ENCODE measurements at regions not wholly inside any gene's neighbourhood (a gene's known extent, or its start where the extent isn't known, plus 50 kb on each side); places are given as distances from the start of the nearest gene placed in this dataset.

- Mint-ChIP-seq H3K4me1 (no peaks in the 10 kb centered on the region), H3K27me3 (peaks cover 35% of the 10 kb centered on the region), H3K27ac (no peak overlapping the region), H3K9me3 (ENCODE audit: insufficient read depth) (no peaks in the 10 kb centered on the region), H3K4me3 (no peak overlapping the region)
- no peaks in the 10 kb centered on the region for H3K4me1 ChIP-seq (ENCODE audit: control insufficient read depth in 2 of 2, insufficient read depth in 2 of 2, low read length in 2 of 2)
- no peak overlapping the region for H3K9ac ChIP-seq (ENCODE audit: low read length)
- no peak overlapping the region for H2AFZ ChIP-seq (ENCODE audit: insufficient read depth, low read depth, low read length, poor library complexity, severe bottlenecking)
- H3K79me2 ChIP-seq (ENCODE audit: control insufficient read depth, insufficient read depth, low read length): no peaks in the 10 kb centered on the region
- WGBS (ENCODE audit: insufficient coverage): 100% methylated on average over 1 of the region's 2 CpGs
- no peaks in the 10 kb centered on the region for H4K20me1 ChIP-seq (ENCODE audit: control insufficient read depth, insufficient read depth, low read length, poor library complexity, severe bottlenecking)
- H3K4me3 ChIP-seq (ENCODE audit: control extremely low read depth in 1 of 5, extremely low read depth in 1 of 5, insufficient read depth in 1 of 5, low read depth in 2 of 5, low read length in 4 of 5): no peak overlapping the region
- DNase-seq: no peak
- H3K36me3 ChIP-seq (replicated peaks in 1 of 2; ENCODE audit: control extremely low read depth in 1 of 2, control insufficient read depth in 1 of 2, extremely low read depth in 1 of 2, insufficient read depth in 2 of 2, low read length in 1 of 2): no peaks in the 10 kb centered on the region
- intact Hi-C loops (cut with micrococcal nuclease): no loop called here
- no peak overlapping the region for H3K4me2 ChIP-seq (replicated peaks; ENCODE audit: low read depth, low read length, poor library complexity, severe bottlenecking)
- H3K27me3 ChIP-seq (replicated peaks in 1 of 4; ENCODE audit: control extremely low read depth in 1 of 4, control insufficient read depth in 3 of 4, insufficient read depth in 4 of 4, low read length in 3 of 4): peaks cover 0 to 8% (median under 1%) of the 10 kb centered on the region in 4 experiments
- no peak for ATAC-seq (ENCODE audit: low read depth)
- CTCF ChIA-PET: interaction anchor here (0.5 kb wide), 1 partner anchor 1273 kb away, joined by 4 read pairs; no protein-coding TSS in a partner anchor
- H3K9me3 ChIP-seq (ENCODE audit: control extremely low read depth in 1 of 3, control insufficient read depth in 2 of 3, insufficient read depth in 1 of 3, low read length in 2 of 3): no peaks in the 10 kb centered on the region
- no peak overlapping the region for H3K27ac ChIP-seq (ENCODE audit: low read length in 2 of 2)
- TF ChIP-seq EZH2 (IDR thresholded peaks at IDR 0.05; ENCODE audit: borderline replicate concordance, insufficient read depth, low read depth, low read length, poor library complexity, severe bottlenecking) (no peak), CTCF (IDR thresholded peaks at IDR 0.05) (no peak)
- POLR2A ChIA-PET: no interaction called here
Measured at GRCh38 chr14:23861666-23862065, 91.9 kb upstream of the DHRS4 start.

- peaks cover 40% of the 10 kb centered on the region for H3K27me3 Mint-ChIP-seq
- H3K4me3 Mint-ChIP-seq: no peak overlapping the region
- ATAC-seq (ENCODE audit: low read depth) (no peak), DNase-seq (no peak)
- Histone ChIP-seq H3K27me3 (replicated peaks in 1 of 4; ENCODE audit: control extremely low read depth in 1 of 4, control insufficient read depth in 3 of 4, insufficient read depth in 4 of 4, low read length in 3 of 4) (peaks cover 0 to 12% (median under 1%) of the 10 kb centered on the region in 4 experiments), H2AFZ (ENCODE audit: insufficient read depth, low read depth, low read length, poor library complexity, severe bottlenecking) (no peak overlapping the region), H3K27ac (ENCODE audit: low read length in 2 of 2) (no peak overlapping the region), H3K79me2 (ENCODE audit: control insufficient read depth, insufficient read depth, low read length) (no peaks in the 10 kb centered on the region), H3K4me3 (ENCODE audit: control extremely low read depth in 1 of 5, extremely low read depth in 1 of 5, insufficient read depth in 1 of 5, low read depth in 2 of 5, low read length in 4 of 5) (no peak overlapping the region), H3K9me3 (ENCODE audit: control extremely low read depth in 1 of 3, control insufficient read depth in 2 of 3, insufficient read depth in 1 of 3, low read length in 2 of 3) (no peaks in the 10 kb centered on the region), H3K4me2 (replicated peaks; ENCODE audit: low read depth, low read length, poor library complexity, severe bottlenecking) (no peak overlapping the region), H3K36me3 (replicated peaks in 1 of 2; ENCODE audit: control extremely low read depth in 1 of 2, control insufficient read depth in 1 of 2, extremely low read depth in 1 of 2, insufficient read depth in 2 of 2, low read length in 1 of 2) (no peaks in the 10 kb centered on the region), H4K20me1 (ENCODE audit: control insufficient read depth, insufficient read depth, low read length, poor library complexity, severe bottlenecking) (no peaks in the 10 kb centered on the region), H3K9ac (ENCODE audit: low read length) (no peak overlapping the region), H3K4me1 (ENCODE audit: control insufficient read depth in 2 of 2, insufficient read depth in 2 of 2, low read length in 2 of 2) (no peaks in the 10 kb centered on the region)
- ChIA-PET CTCF (no interaction called here), POLR2A (no interaction called here)
- 83% methylated on average over 2 of the region's 2 CpGs for WGBS (ENCODE audit: insufficient coverage)
- no peaks in the 10 kb centered on the region for H3K4me1 Mint-ChIP-seq
- TF ChIP-seq EZH2 (IDR thresholded peaks at IDR 0.05; ENCODE audit: borderline replicate concordance, insufficient read depth, low read depth, low read length, poor library complexity, severe bottlenecking) (no peak), CTCF (IDR thresholded peaks at IDR 0.05) (no peak)
- no peaks in the 10 kb centered on the region for H3K9me3 Mint-ChIP-seq (ENCODE audit: insufficient read depth)
- intact Hi-C loops (cut with micrococcal nuclease): no loop called here
- H3K27ac Mint-ChIP-seq: no peak overlapping the region
Measured at GRCh38 chr14:23862513-23862912, 91.1 kb upstream of the DHRS4 start.

Data from B cell (primary cell).